AG09319 (cell line): ENCODE measurements at regions not wholly inside any gene's neighbourhood (a gene's known extent, or its start where the extent isn't known, plus 50 kb on each side); places are given as distances from the start of the nearest gene placed in this dataset.
"Not testable (repeated sequence)": the region's sequence is repeated elsewhere in the genome, so short reads cannot be mapped to it uniquely, and the experiment has no call there.

Experiments
- DNase-seq: peaks from one replicate; pipeline ENCODE4 v3.0.0-alpha.2; 2010; ENCODE audit warnings: low read depth; ENCODE audit errors: extremely low read depth
- CTCF ChIP-seq: IDR thresholded peaks from 2 replicates; pipeline ENCODE4 v1.5.1; 2011; ENCODE audit warnings: low read depth, mild to moderate bottlenecking, inconsistent platforms, low read length, moderate library complexity

DNA sequence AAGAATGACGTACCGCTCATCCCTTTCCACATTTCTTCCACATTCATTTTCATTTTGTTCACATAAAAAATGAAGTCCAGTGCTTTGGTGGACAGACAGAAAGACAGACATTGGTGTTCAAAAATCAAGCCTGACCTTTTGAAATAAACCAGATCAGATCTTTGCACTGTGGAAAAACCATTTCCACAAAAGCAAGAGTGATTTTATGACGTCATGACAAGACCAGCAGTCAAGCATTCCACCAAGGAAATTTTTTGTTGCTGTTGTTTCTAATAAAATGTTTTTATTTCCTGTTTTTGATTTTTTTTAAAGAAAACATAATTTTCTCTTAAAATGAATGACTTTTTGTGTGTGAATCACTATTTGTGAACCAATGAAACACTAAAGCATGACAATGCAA is 350.0 kb downstream of the KCNJ2 start:
- TF ChIP-seq CTCF = no peak

GRCh38 chr17:70520447-70520846 is 351.1 kb downstream of the KCNJ2 start:
- DNase-seq = no peak
- no peak for TF ChIP-seq CTCF

More for the DNA sequence above, 350.0 kb downstream of the KCNJ2 start:
- no peak for DNase-seq

- DNase-seq = no peak
- no peak for TF ChIP-seq CTCF
Measured at GRCh38 chr17:70520956-70521355, 351.6 kb downstream of the KCNJ2 start.

- TF ChIP-seq CTCF = no peak
- DNase-seq = no peak
Measured at GRCh38 chr17:70521821-70522256, 352.5 kb downstream of the KCNJ2 start.

DNA sequence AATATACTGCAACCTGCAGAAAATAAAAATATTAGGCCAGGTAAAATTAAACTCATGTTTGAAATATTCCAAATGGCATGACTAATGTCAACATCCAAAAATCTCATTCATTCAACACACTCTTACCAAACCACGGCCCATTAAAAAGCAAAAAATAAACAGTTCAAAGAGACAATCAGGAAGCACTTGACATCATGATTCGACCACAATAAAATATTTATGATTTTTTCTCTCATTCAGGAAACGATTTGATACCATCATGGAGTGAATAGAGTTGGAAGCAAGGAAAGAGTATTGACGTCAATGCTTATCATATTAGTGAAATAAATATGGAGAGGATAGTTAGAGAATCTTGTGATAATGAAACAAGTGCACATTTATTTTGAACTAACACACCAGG is 354.1 kb downstream of the KCNJ2 start:
- DNase-seq = no peak
- TF ChIP-seq CTCF = no peak

DNA sequence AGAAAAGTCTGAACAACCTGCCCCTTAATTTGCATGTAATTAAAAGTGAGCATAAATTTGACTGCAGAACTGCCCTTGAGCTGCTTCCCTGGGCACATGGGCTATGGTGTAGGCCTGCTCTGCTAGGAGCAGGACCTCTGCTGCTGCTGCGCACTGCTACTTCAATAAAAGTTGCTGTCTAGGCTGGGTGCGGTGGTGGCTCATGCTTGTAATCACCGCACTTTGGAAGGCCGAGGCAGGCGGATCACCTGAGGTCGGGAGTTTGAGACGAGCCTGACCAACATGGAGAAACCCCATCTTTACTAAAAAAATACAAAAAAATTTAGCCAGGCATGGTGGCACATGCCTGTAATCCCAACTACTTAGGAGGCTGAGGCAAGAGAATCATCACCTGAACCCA is 355.7 kb downstream of the KCNJ2 start:
- DNase-seq = not testable (repeated sequence)

GRCh38 chr17:70525961-70526360 is 356.6 kb downstream of the KCNJ2 start:
- DNase-seq = no peak

More at GRCh38 chr17:70525961-70526360, 356.6 kb downstream of the KCNJ2 start:
- no peak for TF ChIP-seq CTCF
